H1 (cell line): ENCODE measurements at regions not wholly inside any gene's neighbourhood (a gene's known extent, or its start where the extent isn't known, plus 50 kb on each side); places are given as distances from the start of the nearest gene placed in this dataset.

Source experiments
- TF ChIP-seq, protein P1 (sequence below): IDR thresholded peaks from 2 replicates; pipeline ENCODE4 v1.6.1; 2012; ENCODE audit warnings: low read length, inconsistent platforms

DNA sequence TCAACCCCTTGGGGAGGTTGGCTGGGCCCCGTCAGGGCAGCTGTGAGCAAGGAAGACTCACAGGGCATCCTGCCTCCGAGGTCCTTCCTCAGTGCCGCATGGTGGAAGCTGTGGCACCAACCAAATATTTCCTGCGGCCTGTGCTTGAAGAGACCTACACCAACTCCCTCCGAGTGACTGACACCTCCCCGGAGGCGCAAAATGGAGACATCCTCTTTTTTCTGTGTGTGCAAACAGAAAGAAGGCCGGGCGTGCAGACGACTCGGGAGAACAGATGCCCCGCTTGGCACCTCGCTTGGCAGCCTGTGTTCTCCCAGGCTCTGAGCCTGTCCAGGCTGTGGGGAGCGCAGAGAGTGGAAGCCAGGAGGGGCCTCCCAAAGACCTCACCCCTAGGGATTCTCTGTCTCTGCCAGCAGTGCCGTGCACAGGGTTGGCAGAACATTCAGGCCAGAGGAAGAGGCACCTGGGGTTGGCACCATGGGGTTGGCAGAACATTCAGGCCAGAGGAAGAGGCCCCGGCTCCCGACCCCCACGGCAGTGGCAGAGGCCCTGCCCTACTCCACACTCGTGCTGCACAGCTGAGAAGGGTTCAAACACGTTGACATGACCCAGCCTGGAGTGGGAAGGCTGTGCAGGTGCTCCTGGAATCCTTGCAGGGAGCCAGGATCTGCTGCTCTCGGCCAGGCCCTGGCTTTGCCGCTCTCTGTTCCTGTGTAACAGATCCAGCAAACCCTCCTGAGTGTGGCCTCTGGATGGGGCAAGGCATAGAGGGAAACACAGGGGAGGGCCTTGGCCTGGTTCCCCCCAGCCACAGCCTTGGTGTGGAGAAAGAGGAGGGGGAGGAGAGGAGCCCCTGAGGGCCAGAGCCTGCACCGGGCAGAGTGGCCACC is 805.5 kb downstream of the BRD1 start (continued):
- TF ChIP-seq, protein P1, sequence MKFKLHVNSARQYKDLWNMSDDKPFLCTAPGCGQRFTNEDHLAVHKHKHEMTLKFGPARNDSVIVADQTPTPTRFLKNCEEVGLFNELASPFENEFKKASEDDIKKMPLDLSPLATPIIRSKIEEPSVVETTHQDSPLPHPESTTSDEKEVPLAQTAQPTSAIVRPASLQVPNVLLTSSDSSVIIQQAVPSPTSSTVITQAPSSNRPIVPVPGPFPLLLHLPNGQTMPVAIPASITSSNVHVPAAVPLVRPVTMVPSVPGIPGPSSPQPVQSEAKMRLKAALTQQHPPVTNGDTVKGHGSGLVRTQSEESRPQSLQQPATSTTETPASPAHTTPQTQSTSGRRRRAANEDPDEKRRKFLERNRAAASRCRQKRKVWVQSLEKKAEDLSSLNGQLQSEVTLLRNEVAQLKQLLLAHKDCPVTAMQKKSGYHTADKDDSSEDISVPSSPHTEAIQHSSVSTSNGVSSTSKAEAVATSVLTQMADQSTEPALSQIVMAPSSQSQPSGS, result no peak
